Endodermal cell (in vitro differentiated cells): ENCODE measurements at regions not wholly inside any gene's neighbourhood (a gene's known extent, or its start where the extent isn't known, plus 50 kb on each side); places are given as distances from the start of the nearest gene placed in this dataset.
A peak's percentile ranks its signal among the peaks of the same experiment; 100 is the strongest.
"Not testable (repeated sequence)": the region's sequence is repeated elsewhere in the genome, so short reads cannot be mapped to it uniquely, and the experiment has no call there.

Source experiments
- DNase-seq: peaks from one replicate; pipeline ENCODE4 v3.0.0-alpha.2; 2017
- H3K27ac ChIP-seq: 2 replicates; pipeline ENCODE4 v1.5.1; 2013; ENCODE audit warnings: mild to moderate bottlenecking, low read depth, low read length, moderate library complexity
- H3K27me3 ChIP-seq: 2 replicates; pipeline ENCODE4 v1.6.1; 2013; ENCODE audit warnings: mild to moderate bottlenecking, low read length, moderate library complexity; ENCODE audit not compliant: insufficient read depth, control insufficient read depth, poor library complexity, severe bottlenecking
- H3K36me3 ChIP-seq: 2 replicates; pipeline ENCODE4 v1.7.0; 2013; ENCODE audit warnings: mild to moderate bottlenecking, low read length, moderate library complexity; ENCODE audit not compliant: control insufficient read depth, insufficient read depth
- H3K4me1 ChIP-seq: one replicate; pipeline ENCODE4 v1.7.0; 2013; ENCODE audit warnings: low read length; ENCODE audit not compliant: control insufficient read depth, insufficient read depth
- H3K4me3 ChIP-seq: 2 replicates; pipeline ENCODE4 v1.5.1; 2013; ENCODE audit warnings: mild to moderate bottlenecking, low read length, moderate library complexity
- H3K9ac ChIP-seq: 2 replicates; pipeline ENCODE4 v1.6.1; 2013; ENCODE audit warnings: mild to moderate bottlenecking, low read length, moderate library complexity; ENCODE audit not compliant: poor library complexity, severe bottlenecking; ENCODE audit errors: extremely low read depth
- H3K9me3 ChIP-seq: 2 replicates; pipeline ENCODE4 v1.6.1; 2013; ENCODE audit warnings: mild to moderate bottlenecking, low read length, moderate library complexity; ENCODE audit not compliant: control insufficient read depth
- H3K27ac Mint-ChIP-seq: 2 replicates; pipeline ENCODE4 v1.8.0; 2020; ENCODE audit warnings: mixed read lengths
- H3K27me3 Mint-ChIP-seq: 2 replicates; pipeline ENCODE4 v1.8.0; 2021; ENCODE audit warnings: mild to moderate bottlenecking, mixed read lengths; ENCODE audit not compliant: insufficient read depth
- H3K36me3 Mint-ChIP-seq: 2 replicates; pipeline ENCODE4 v1.8.0; 2020; ENCODE audit warnings: low read depth, mixed read lengths
- H3K4me1 Mint-ChIP-seq: 2 replicates; pipeline ENCODE4 v1.8.0; 2020; ENCODE audit warnings: mixed read lengths
- H3K4me3 Mint-ChIP-seq: 2 replicates; pipeline ENCODE4 v1.8.0; 2020; ENCODE audit warnings: mild to moderate bottlenecking, moderate library complexity, mixed read lengths
- H3K9me3 Mint-ChIP-seq: 2 replicates; pipeline ENCODE4 v1.8.0; 2020; ENCODE audit warnings: mild to moderate bottlenecking, mixed read lengths
- CTCF ChIP-seq: fragments of 200-600 bp; sonication (generic); conservative IDR thresholded peaks from 2 replicates; pipeline ENCODE4 v1.5.0; 2021; ENCODE audit warnings: antibody characterized with exemption, mild to moderate bottlenecking
- WGBS, 2 experiments: methylation state at CpG; one replicate each; pipeline versions ENCODE4 v1.1.5 to v1.1.7; 2013; ENCODE audit warnings: missing lambda C conversion rate in 2 of 2, mixed read lengths in 1 of 2; ENCODE audit not compliant: insufficient coverage in 1 of 2, insufficient read length in 1 of 2; 5-methylcytosine and 5-hydroxymethylcytosine counted together

GRCh38 chr14:71770431-71770830 is 161.8 kb upstream of the RGS6 start:
- DNase-seq = no peak
- Histone ChIP-seq H3K9me3 (peaks cover 63% of the 10 kb centered on the region), H3K4me1 (peaks cover 2% of the 10 kb centered on the region), H3K4me3 (peak overlapping the region; percentile 8), H3K36me3 (no peaks in the 10 kb centered on the region), H3K9ac (no peak overlapping the region), H3K27me3 (no peaks in the 10 kb centered on the region), H3K27ac (no peak overlapping the region)
- Mint-ChIP-seq H3K4me3 (no peak overlapping the region), H3K9me3 (peaks cover 46% of the 10 kb centered on the region), H3K36me3 (peaks cover 16% of the 10 kb centered on the region), H3K27ac (no peak overlapping the region), H3K27me3 (no peaks in the 10 kb centered on the region), H3K4me1 (peaks cover 22% of the 10 kb centered on the region)
- WGBS, 2 experiments = 94 to 96% methylated on average over 3 of the region's 3 CpGs
- TF ChIP-seq CTCF = no peak

GRCh38 chr14:71771421-71771820 is 160.8 kb upstream of the RGS6 start:
- not testable (repeated sequence) for H3K9ac ChIP-seq, DNase-seq, H3K27ac Mint-ChIP-seq, H3K27ac ChIP-seq, H3K4me3 ChIP-seq, H3K4me3 Mint-ChIP-seq, H3K27me3 ChIP-seq, H3K27me3 Mint-ChIP-seq, H3K36me3 ChIP-seq, H3K4me1 ChIP-seq
- H3K9me3 Mint-ChIP-seq = peaks cover 49% of the 10 kb centered on the region
- peaks cover 66% of the 10 kb centered on the region for H3K9me3 ChIP-seq
- H3K4me1 Mint-ChIP-seq = peaks cover 25% of the 10 kb centered on the region
- peaks cover 16% of the 10 kb centered on the region for H3K36me3 Mint-ChIP-seq
- 82 to 97% methylated on average over 3 to 4 of the region's 4 CpGs for WGBS, 2 experiments

- H3K4me1 Mint-ChIP-seq = peaks cover 28% of the 10 kb centered on the region
- DNase-seq, H3K4me3 Mint-ChIP-seq, H3K27ac ChIP-seq, H3K27ac Mint-ChIP-seq, H3K9ac ChIP-seq, H3K27me3 ChIP-seq, H3K4me3 ChIP-seq, H3K27me3 Mint-ChIP-seq, H3K4me1 ChIP-seq, H3K36me3 ChIP-seq: not testable (repeated sequence)
- H3K9me3 Mint-ChIP-seq = peaks cover 49% of the 10 kb centered on the region
- H3K36me3 Mint-ChIP-seq = peaks cover 16% of the 10 kb centered on the region
- WGBS, 2 experiments = 97 to 98% methylated on average over 9 to 12 of the region's 17 CpGs
- H3K9me3 ChIP-seq = peaks cover 61% of the 10 kb centered on the region
These were observed 160.2 kb upstream of the RGS6 start for GRCh38 chr14:71771996-71772395.

GRCh38 chr14:71773898-71774481 is 158.2 kb upstream of the RGS6 start:
- Mint-ChIP-seq H3K36me3 (peaks cover 16% of the 10 kb centered on the region), H3K27ac (no peak overlapping the region), H3K4me3 (no peak overlapping the region), H3K4me1 (peaks cover 30% of the 10 kb centered on the region), H3K27me3 (no peaks in the 10 kb centered on the region), H3K9me3 (peaks cover 54% of the 10 kb centered on the region)
- no peak for TF ChIP-seq CTCF
- Histone ChIP-seq H3K27ac (no peak overlapping the region), H3K9ac (no peak overlapping the region), H3K4me1 (peaks cover 7% of the 10 kb centered on the region), H3K9me3 (peaks cover 57% of the 10 kb centered on the region), H3K36me3 (no peaks in the 10 kb centered on the region), H3K27me3 (no peaks in the 10 kb centered on the region), H3K4me3 (peak overlapping the region; percentile 54)
- DNase-seq = no peak
- 84 to 92% methylated on average over 3 of the region's 3 CpGs for WGBS, 2 experiments
